Prostate gland (tissue), 2 donors: ENCODE measurements at regions not wholly inside any gene's neighbourhood (a gene's known extent, or its start where the extent isn't known, plus 50 kb on each side); places are given as distances from the start of the nearest gene placed in this dataset.
"Not testable (repeated sequence)": the region's sequence is repeated elsewhere in the genome, so short reads cannot be mapped to it uniquely, and the experiment has no call there.

Experiments used
- DNase-seq: peaks from one replicate; pipeline ENCODE4 v3.0.0-alpha.2; 2019; ENCODE audit warnings: low spot score
- H3K27ac ChIP-seq, 2 donors: fragments of 200-600 bp; sonication (generic); 2 replicates each; pipeline ENCODE4 v1.5.1; 2017 to 2019
- H3K27me3 ChIP-seq: fragments of 200-600 bp; sonication (generic); replicated peaks from 2 replicates; pipeline ENCODE4 v1.5.1; 2019; ENCODE audit not compliant: insufficient read depth
- H3K36me3 ChIP-seq, 2 donors: fragments of 200-600 bp; sonication (generic); 1 replicate in 1 of 2; 2 replicates in 1 of 2; pipeline versions ENCODE4 v1.5.1 to v1.8.1; 2017 to 2019
- H3K4me1 ChIP-seq: fragments of 200-600 bp; sonication (generic); replicated peaks from 2 replicates; pipeline ENCODE4 v1.5.1; 2019
- H3K4me3 ChIP-seq, 2 donors: fragments of 200-600 bp; sonication (generic); 2 replicates each; pipeline ENCODE4 v1.5.1; 2017 to 2019
- H3K9me3 ChIP-seq: fragments of 200-600 bp; sonication (generic); 2 replicates; pipeline ENCODE4 v1.5.1; 2017
- POLR2A ChIP-seq: fragments of 450-650 bp; IDR thresholded peaks from one replicate; pipeline ENCODE4 v1.6.1; 2016; ENCODE audit warnings: antibody characterized with exemption, mild to moderate bottlenecking
- POLR2AphosphoS5 ChIP-seq: sonication (generic); formaldehyde crosslinking; IDR thresholded peaks from one replicate; pipeline ENCODE4 v1.6.1; 2017; ENCODE audit warnings: antibody characterized with exemption
- WGBS: methylation state at CpG from one replicate; pipeline ENCODE4 v1.1.5; 2018; 5-methylcytosine and 5-hydroxymethylcytosine counted together
- intact Hi-C: fragments of 100-400 bp; cut with DNase I; formaldehyde crosslinking; loops from one replicate; pipeline ENCODE4 v1.14.2; 2022
- TF ChIP-seq, protein P1 (sequence below), 4 experiments: fragments of 200-600 bp in 2 of 4; fragments of 450-650 bp in 2 of 4; sonication (generic) in 2 of 4; IDR thresholded peaks; 1 replicate in 3 of 4; 2 replicates in 1 of 4; pipeline ENCODE4 v1.5.1; 2016 to 2019; ENCODE audit warnings: antibody characterized with exemption in 4 of 4, mild to moderate bottlenecking in 2 of 4, moderate library complexity in 2 of 4

DNA sequence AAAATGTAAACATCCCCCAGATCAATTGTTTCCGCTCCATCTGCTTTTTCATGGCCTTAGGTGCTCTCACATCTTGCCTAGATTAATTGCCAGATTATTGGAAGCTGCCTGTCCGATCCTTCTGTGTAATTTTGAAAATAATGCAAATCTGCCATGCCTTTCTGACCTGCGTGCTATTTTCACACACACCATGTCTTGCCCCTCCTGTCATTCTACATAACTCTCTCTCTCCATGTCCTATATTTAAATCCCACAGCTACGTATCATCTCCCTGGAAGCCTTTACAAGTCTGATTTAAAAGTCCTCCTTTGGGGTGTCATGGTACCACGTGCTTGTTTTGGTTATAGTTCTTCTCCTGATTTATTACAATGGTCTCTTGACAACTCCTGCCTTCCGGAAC is 247.6 kb upstream of the ELAVL2 start:
- no peaks in the 10 kb centered on the region for H3K4me1 ChIP-seq
- H3K36me3 ChIP-seq, result no peaks in the 10 kb centered on the region
- WGBS, result 81% methylated on average over 6 of the region's 6 CpGs
- TF ChIP-seq POLR2A (no peak), POLR2AphosphoS5 (no peak)
- TF ChIP-seq, protein P1, sequence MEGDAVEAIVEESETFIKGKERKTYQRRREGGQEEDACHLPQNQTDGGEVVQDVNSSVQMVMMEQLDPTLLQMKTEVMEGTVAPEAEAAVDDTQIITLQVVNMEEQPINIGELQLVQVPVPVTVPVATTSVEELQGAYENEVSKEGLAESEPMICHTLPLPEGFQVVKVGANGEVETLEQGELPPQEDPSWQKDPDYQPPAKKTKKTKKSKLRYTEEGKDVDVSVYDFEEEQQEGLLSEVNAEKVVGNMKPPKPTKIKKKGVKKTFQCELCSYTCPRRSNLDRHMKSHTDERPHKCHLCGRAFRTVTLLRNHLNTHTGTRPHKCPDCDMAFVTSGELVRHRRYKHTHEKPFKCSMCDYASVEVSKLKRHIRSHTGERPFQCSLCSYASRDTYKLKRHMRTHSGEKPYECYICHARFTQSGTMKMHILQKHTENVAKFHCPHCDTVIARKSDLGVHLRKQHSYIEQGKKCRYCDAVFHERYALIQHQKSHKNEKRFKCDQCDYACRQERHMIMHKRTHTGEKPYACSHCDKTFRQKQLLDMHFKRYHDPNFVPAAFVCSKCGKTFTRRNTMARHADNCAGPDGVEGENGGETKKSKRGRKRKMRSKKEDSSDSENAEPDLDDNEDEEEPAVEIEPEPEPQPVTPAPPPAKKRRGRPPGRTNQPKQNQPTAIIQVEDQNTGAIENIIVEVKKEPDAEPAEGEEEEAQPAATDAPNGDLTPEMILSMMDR (IDR thresholded peaks at IDR 0.05), result no peak
- H3K4me3 ChIP-seq, result no peak overlapping the region
- no peak overlapping the region for H3K27ac ChIP-seq
- intact Hi-C loops, result no loop called here
- DNase-seq, result no peak
- no peaks in the 10 kb centered on the region for H3K27me3 ChIP-seq
- H3K9me3 ChIP-seq, result no peaks in the 10 kb centered on the region

DNA sequence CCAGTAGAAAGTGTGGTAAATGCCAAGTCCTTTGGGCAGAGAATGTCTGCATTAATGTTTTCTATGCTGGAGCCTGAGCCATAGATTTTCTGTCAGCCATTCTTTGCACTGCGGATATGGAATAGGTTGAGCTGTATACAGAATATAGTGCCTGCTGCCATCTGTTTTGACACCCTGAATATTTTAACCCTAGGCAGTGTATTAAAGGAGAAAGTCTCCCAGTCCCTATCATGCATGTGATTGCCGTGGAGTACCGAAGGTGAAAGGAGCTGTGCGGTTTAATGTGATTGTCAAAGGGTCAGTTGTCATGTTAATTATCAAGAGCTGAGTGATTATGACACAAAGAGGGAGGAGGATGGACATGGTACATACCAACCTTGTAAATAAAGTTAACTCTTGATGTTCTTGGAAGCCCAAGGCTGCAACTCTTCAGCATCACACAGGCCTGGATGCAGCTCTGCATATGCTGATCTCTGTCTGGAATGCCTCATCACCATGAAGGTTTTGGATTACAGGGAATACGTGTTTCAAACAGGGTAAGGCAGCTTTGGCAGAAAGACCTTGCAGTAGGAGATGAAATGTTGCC is 247.1 kb upstream of the ELAVL2 start:
- intact Hi-C loops, result no loop called here
- WGBS, result 79% methylated on average over 5 of the region's 5 CpGs
- no peaks in the 10 kb centered on the region for H3K36me3 ChIP-seq
- no peaks in the 10 kb centered on the region for H3K27me3 ChIP-seq
- H3K4me3 ChIP-seq, result no peak overlapping the region
- no peaks in the 10 kb centered on the region for H3K9me3 ChIP-seq
- DNase-seq, result no peak
- TF ChIP-seq POLR2A, result no peak
- TF ChIP-seq POLR2AphosphoS5, result no peak
- no peaks in the 10 kb centered on the region for H3K4me1 ChIP-seq
- H3K27ac ChIP-seq, result no peak overlapping the region

DNA sequence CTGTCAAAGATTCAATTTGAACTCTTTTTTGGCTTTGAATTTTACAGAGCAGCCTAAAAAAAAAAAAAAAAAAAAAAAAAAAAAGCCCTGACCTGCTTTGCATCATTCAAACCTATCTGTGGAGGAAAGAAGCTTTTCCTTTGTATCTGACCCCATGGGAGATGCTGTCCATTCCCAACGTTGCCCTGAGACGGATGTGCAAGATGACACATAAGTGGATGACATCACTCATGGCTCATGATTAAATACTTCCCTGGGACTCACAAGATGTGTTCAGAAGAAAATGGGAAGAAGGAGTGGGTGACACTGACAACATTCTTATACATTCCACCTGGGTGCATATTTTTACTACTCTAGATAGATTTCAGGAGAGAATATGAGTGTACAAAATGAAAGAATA is 245.7 kb upstream of the ELAVL2 start:
- Histone ChIP-seq H3K36me3 (no peaks in the 10 kb centered on the region), H3K27ac (no peak overlapping the region), H3K4me1 (no peaks in the 10 kb centered on the region), H3K27me3 (no peaks in the 10 kb centered on the region), H3K4me3 (no peak overlapping the region), H3K9me3 (no peaks in the 10 kb centered on the region)
- TF ChIP-seq, protein P1 (IDR thresholded peaks at IDR 0.05), result no peak
- no peak for TF ChIP-seq POLR2A
- no peak for TF ChIP-seq POLR2AphosphoS5
- 52% methylated on average over 2 of the region's 2 CpGs for WGBS
- intact Hi-C loops, result no loop called here
- DNase-seq, result no peak

DNA sequence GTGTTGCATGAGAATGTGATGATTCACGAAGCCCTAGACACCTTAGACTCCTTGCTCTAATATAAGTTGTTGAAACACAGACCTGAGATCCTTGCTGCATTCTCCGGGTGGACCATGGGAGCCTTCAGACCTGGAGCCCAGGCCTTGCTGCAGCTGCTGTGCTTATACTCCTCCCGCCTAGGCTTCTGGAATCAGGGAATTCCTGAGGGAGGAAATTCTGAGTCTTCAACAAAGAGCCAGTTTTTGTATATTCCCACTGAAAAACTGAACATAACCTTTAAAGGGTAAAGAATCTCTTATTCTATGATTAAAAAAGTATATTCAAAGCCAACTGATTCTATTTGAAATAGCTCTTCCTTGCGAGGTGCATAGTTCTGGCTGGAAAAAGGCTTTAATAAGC is 245.1 kb upstream of the ELAVL2 start:
- no peak for DNase-seq
- Histone ChIP-seq H3K4me1 (no peaks in the 10 kb centered on the region), H3K36me3 (no peaks in the 10 kb centered on the region), H3K27me3 (no peaks in the 10 kb centered on the region), H3K27ac (no peak overlapping the region), H3K4me3 (no peak overlapping the region), H3K9me3 (no peaks in the 10 kb centered on the region)
- no peak for TF ChIP-seq POLR2AphosphoS5
- TF ChIP-seq, protein P1 (IDR thresholded peaks at IDR 0.05), result no peak
- TF ChIP-seq POLR2A, result no peak
- intact Hi-C loops, result no loop called here
- 81% methylated on average over 4 of the region's 4 CpGs for WGBS

DNA sequence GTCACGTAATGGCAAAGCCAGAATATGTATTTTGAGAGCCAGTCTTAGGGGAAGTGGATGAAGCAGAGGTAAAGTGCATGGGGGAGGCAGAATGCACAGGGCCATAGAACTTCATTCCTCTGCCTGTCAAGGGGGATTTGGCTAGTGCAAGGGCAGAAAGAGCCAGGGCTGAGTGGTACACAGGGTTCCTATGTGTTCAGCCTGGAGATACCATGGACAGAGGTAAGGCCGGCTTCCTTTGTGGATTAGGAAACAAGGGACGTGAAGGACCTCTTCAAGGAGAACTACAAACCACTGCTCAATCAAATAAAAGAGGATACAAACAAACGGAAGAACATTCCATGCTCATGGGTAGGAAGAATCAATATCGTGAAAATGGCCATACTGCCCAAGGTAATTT is 241.1 kb upstream of the ELAVL2 start:
- H3K27me3 ChIP-seq, intact Hi-C loops, H3K36me3 ChIP-seq, H3K27ac ChIP-seq, H3K4me3 ChIP-seq, H3K4me1 ChIP-seq, DNase-seq, H3K9me3 ChIP-seq: not testable (repeated sequence)
- 59% methylated on average over 5 of the region's 5 CpGs for WGBS

DNA sequence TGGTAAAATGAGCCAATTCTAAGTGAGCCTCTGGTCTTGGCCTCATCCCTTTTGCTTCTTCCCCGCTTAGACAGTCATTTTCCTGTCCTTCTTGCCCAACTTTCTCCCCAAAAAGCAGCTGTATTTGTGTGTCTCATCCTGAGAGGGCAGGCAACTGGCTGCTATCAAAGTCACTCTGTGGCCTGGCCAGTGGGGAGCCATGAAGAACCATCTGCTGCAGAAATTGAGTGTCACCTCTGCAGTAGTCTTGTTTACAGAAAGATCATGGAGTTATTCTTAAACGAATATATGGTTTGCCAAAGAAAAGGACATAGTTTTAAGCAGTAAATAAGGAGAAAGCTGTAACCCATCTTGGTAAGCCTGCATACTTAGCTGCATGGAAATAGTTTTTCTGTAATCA is 233.6 kb upstream of the ELAVL2 start:
- DNase-seq, result no peak
- Histone ChIP-seq H3K27me3 (no peaks in the 10 kb centered on the region), H3K36me3 (no peaks in the 10 kb centered on the region), H3K27ac (no peak overlapping the region), H3K4me3 (no peak overlapping the region), H3K9me3 (no peaks in the 10 kb centered on the region), H3K4me1 (no peaks in the 10 kb centered on the region)
- WGBS, result 61% methylated on average over 2 of the region's 2 CpGs
- TF ChIP-seq, protein P1 (IDR thresholded peaks at IDR 0.05), result no peak
- TF ChIP-seq POLR2A, result no peak
- TF ChIP-seq POLR2AphosphoS5, result no peak
- intact Hi-C loops, result no loop called here
